Stimulated activated CD4-positive, alpha-beta T cell treated with anti-CD3 and anti-CD28 coated beads, Interleukin-12 subunit alpha, Interleukin-12 subunit beta, amount 100 ng/mL, for 4 hours (primary cell): ENCODE measurements at regions not wholly inside any gene's neighbourhood (a gene's known extent, or its start where the extent isn't known, plus 50 kb on each side); places are given as distances from the start of the nearest gene placed in this dataset.
"Not testable (repeated sequence)": the region's sequence is repeated elsewhere in the genome, so short reads cannot be mapped to it uniquely, and the experiment has no call there.

ENCODE experiments used
- DNase-seq: peaks from one replicate; pipeline ENCODE4 v3.0.0-alpha.2; 2020

GRCh38 chr4:1558205-1558604, 125.9 kb downstream of the FAM53A start:
- no peak for DNase-seq

- DNase-seq: no peak
These were observed 126.9 kb downstream of the FAM53A start for GRCh38 chr4:1557221-1557597.

- DNase-seq: no peak
These were observed 127.4 kb downstream of the FAM53A start for GRCh38 chr4:1556541-1557220.

GRCh38 chr4:1554876-1555265, 129.2 kb downstream of the FAM53A start:
- no peak for DNase-seq

- no peak for DNase-seq
These were observed 129.8 kb downstream of the FAM53A start for GRCh38 chr4:1554246-1554875.

- DNase-seq: no peak
These were observed 130.7 kb downstream of the FAM53A start for GRCh38 chr4:1553365-1553764.

GRCh38 chr4:1552451-1552850, 131.7 kb downstream of the FAM53A start:
- DNase-seq: no peak

- no peak for DNase-seq
These were observed 132.9 kb downstream of the FAM53A start for GRCh38 chr4:1551211-1551610.

GRCh38 chr4:1550122-1551070, 133.7 kb downstream of the FAM53A start:
- no peak for DNase-seq

GRCh38 chr4:1549638-1550035, 134.5 kb downstream of the FAM53A start:
- DNase-seq: no peak

GRCh38 chr4:1548827-1549637, 135.1 kb downstream of the FAM53A start:
- DNase-seq: peak; percentile 56

- no peak for DNase-seq
These were observed 136.0 kb downstream of the FAM53A start for GRCh38 chr4:1547856-1548826.

GRCh38 chr4:1547131-1547855, 136.8 kb downstream of the FAM53A start:
- DNase-seq: no peak

- DNase-seq: no peak
These were observed 138.6 kb upstream of the NKX1-1 start for GRCh38 chr4:1544861-1545281.

GRCh38 chr4:1544435-1544834, 138.2 kb upstream of the NKX1-1 start:
- not testable (repeated sequence) for DNase-seq

GRCh38 chr4:1543976-1544375, 137.7 kb upstream of the NKX1-1 start:
- no peak for DNase-seq

GRCh38 chr4:1543561-1543960, 137.3 kb upstream of the NKX1-1 start:
- DNase-seq: no peak

- DNase-seq: no peak
These were observed 136.5 kb upstream of the NKX1-1 start for GRCh38 chr4:1542516-1543320.

- no peak for DNase-seq
These were observed 135.9 kb upstream of the NKX1-1 start for GRCh38 chr4:1542226-1542490.
